Ishikawa (cell line): ENCODE measurements at regions not wholly inside any gene's neighbourhood (a gene's known extent, or its start where the extent isn't known, plus 50 kb on each side); places are given as distances from the start of the nearest gene placed in this dataset.

Source experiments
- CEBPB ChIP-seq: IDR thresholded peaks from 2 replicates; pipeline ENCODE4 v1.6.1; 2012
- CREB1 ChIP-seq: IDR thresholded peaks from 2 replicates; pipeline ENCODE4 v1.6.1; 2012; ENCODE audit warnings: low read depth
- EP300 ChIP-seq: IDR thresholded peaks from 2 replicates; pipeline ENCODE4 v1.6.1; 2012; ENCODE audit warnings: borderline replicate concordance
- FOXM1 ChIP-seq: IDR thresholded peaks from 2 replicates; pipeline ENCODE4 v1.6.1; 2012; ENCODE audit warnings: low read depth, borderline replicate concordance
- RAD21 ChIP-seq: IDR thresholded peaks from 2 replicates; pipeline ENCODE4 v1.6.1; 2012; ENCODE audit warnings: low read depth
- REST ChIP-seq: IDR thresholded peaks from 2 replicates; pipeline ENCODE4 v1.6.1; 2012; ENCODE audit warnings: low read depth, mild to moderate bottlenecking
- TAF1 ChIP-seq: IDR thresholded peaks from 2 replicates; pipeline ENCODE4 v1.6.1; 2012; ENCODE audit warnings: low read depth, mild to moderate bottlenecking
- TCF12 ChIP-seq: IDR thresholded peaks from 2 replicates; pipeline ENCODE4 v1.6.1; 2012; ENCODE audit warnings: low read depth
- USF1 ChIP-seq: IDR thresholded peaks from 2 replicates; pipeline ENCODE4 v1.6.1; 2012
- YY1 ChIP-seq: IDR thresholded peaks from 2 replicates; pipeline ENCODE4 v1.6.1; 2012; ENCODE audit warnings: low read depth
- ZBTB7A ChIP-seq: IDR thresholded peaks from 2 replicates; pipeline ENCODE4 v1.6.1; 2012; ENCODE audit warnings: low read depth

DNA sequence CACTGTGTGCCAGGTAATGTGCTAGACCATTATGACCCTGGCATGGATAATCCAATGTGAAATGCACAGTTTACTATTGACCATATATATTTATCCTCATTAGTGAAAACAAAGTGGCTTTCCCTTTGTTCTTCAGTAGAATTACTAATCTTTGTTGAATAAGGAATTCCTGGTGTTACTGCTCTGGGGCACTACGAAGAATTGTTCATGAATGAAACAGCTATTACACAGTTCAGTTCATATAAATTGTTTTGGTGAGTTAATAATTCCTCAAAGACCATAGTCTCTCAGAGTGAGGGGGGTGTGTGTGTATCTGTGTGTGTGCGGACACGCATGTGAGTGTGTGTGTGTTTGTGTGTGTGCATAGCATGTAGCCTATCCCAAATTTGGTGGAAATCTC, 668.0 kb upstream of the MBL2 start:
- TF ChIP-seq YY1, result no peak
- TF ChIP-seq CEBPB, result no peak
- no peak for TF ChIP-seq FOXM1
- no peak for TF ChIP-seq RAD21
- TF ChIP-seq REST, result no peak
- TF ChIP-seq TAF1, result no peak
- no peak for TF ChIP-seq TCF12
- TF ChIP-seq USF1, result no peak
- TF ChIP-seq ZBTB7A, result no peak
- no peak for TF ChIP-seq CREB1
- no peak for TF ChIP-seq EP300
